ENCODE measurements at regions not wholly inside any gene's neighbourhood (a gene's known extent, or its start where the extent isn't known, plus 50 kb on each side); places are given as distances from the start of the nearest gene placed in this dataset.

DNA sequence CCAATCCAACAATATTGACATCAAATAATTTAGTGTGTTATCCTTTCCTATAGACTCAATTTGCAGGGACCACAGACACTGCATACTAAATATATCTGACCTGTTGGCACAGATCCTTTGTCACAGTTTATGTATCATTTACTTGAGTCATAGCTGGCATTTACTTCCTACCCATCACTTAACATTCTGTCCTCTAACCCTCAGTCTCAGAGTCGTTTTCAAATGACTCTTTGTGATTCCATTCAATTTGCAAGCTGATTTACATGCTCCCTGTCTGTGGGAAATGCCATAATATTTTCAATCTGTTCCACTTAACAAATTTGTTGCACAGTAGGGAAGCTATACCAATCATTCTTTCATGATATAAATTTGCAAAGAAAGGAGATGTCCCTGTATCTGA, 265.7 kb upstream of the EDIL3 start:
- Histone ChIP-seq H3K56ac (replicated peaks; ENCODE audit: insufficient read length, low read depth, low read length) (no peak overlapping the region), H2AK5ac (ENCODE audit: low read depth, low read length) (no peak overlapping the region), H3K27ac (ENCODE audit: low read depth, low read length) (no peak overlapping the region)

More for the DNA sequence above, 265.7 kb upstream of the EDIL3 start:
- H3K27me3 ChIP-seq (replicated peaks in 1 of 4; ENCODE audit: control insufficient read depth in 3 of 4, extremely low read depth in 1 of 4, insufficient read depth in 3 of 4, low read length in 3 of 4) = no peaks in the 10 kb centered on the region
- CTCF ChIA-PET (ENCODE audit: partially characterized antibody) = interaction anchor here (1.3 to 1.8 kb wide), 2 partner anchors 9 to 11 kb away, joined by 4 to 5 read pairs; no protein-coding TSS in a partner anchor
- DNase-seq (ENCODE audit: low read depth in 1 of 2, low spot score in 2 of 2) (no peak), FAIRE-seq (peak; percentile 19)
- H3K4me3 ChIP-seq (ENCODE audit: extremely low read depth in 1 of 4, insufficient read depth in 2 of 4, low read depth in 3 of 4, low read length in 4 of 4) = no peak overlapping the region
- H3K79me1 ChIP-seq (ENCODE audit: low read depth, low read length) = no peaks in the 10 kb centered on the region
- no peak overlapping the region for H2BK15ac ChIP-seq (ENCODE audit: low read length)
- H2BK5ac ChIP-seq (ENCODE audit: low read depth, low read length) = no peak overlapping the region
- H3K9me3 ChIP-seq (ENCODE audit: insufficient read depth in 2 of 2, low read depth in 1 of 2, low read length in 1 of 2) = no peaks in the 10 kb centered on the region; a peak in 1 of 4 replicates
- H3K9ac ChIP-seq (replicated peaks in 1 of 4; ENCODE audit: extremely low read depth in 1 of 4, low read depth in 3 of 4, low read length in 3 of 4) = no peak overlapping the region
- H4K8ac ChIP-seq (ENCODE audit: extremely low read depth, insufficient read depth, low read length) = no peak overlapping the region
- H2BK12ac ChIP-seq (ENCODE audit: low read depth, low read length) = no peak overlapping the region
- POLR2A ChIA-PET (ENCODE audit: partially characterized antibody) = no interaction called here
- 25% methylated on average over 1 of the region's 1 CpG; no CpG with 5 or more reads in 1 of the 2 experiments for WGBS, 2 experiments (ENCODE audit: extremely low coverage in 1 of 2, insufficient coverage in 1 of 2, insufficient read length in 1 of 2, insufficient replicate concordance in 2 of 2, low coverage in 1 of 2, low lambda C conversion rate in 2 of 2, missing lambda C conversion rate in 1 of 2)
- no peak overlapping the region for H3K18ac ChIP-seq (ENCODE audit: extremely low read depth, low read length)
- H3K4ac ChIP-seq (replicated peaks; ENCODE audit: insufficient read length, low read depth, low read length) = no peak overlapping the region
- H3K4me1 ChIP-seq (replicated peaks in 1 of 4; ENCODE audit: control insufficient read depth in 3 of 4, insufficient read depth in 4 of 4, low read length in 3 of 4) = peaks cover 0 to 8% (median under 1%) of the 10 kb centered on the region in 4 experiments; a peak in 1 of 7 replicates
- no peak overlapping the region for H3K4me2 ChIP-seq (ENCODE audit: insufficient read depth in 1 of 2, low read depth in 2 of 2, low read length in 2 of 2)
- no peak overlapping the region for H2BK20ac ChIP-seq (ENCODE audit: low read length)
- no peak overlapping the region for H2AFZ ChIP-seq (ENCODE audit: low read length)
- H3K14ac ChIP-seq (ENCODE audit: insufficient read length) = no peak overlapping the region
- H3K36me3 ChIP-seq (ENCODE audit: control insufficient read depth in 2 of 4, insufficient read depth in 4 of 4, low read length in 3 of 4) = no peaks in the 10 kb centered on the region
- H4K20me1 ChIP-seq (replicated peaks in 1 of 2; ENCODE audit: control insufficient read depth in 1 of 2, insufficient read depth in 2 of 2, low read length in 2 of 2) = no peaks in the 10 kb centered on the region
- no peaks in the 10 kb centered on the region for H3K79me2 ChIP-seq (ENCODE audit: control insufficient read depth in 1 of 2, insufficient read depth in 2 of 2, low read length in 2 of 2)
- no peak overlapping the region for H2BK120ac ChIP-seq (replicated peaks; ENCODE audit: low read depth, low read length)
- TF ChIP-seq JUN (IDR thresholded peaks at IDR 0.05; ENCODE audit: low read depth, low read length) (no peak), TAF7 (optimal IDR thresholded peaks at IDR 0.05; ENCODE audit: borderline replicate concordance, low read depth, low read length) (no peak), EGR1 (IDR thresholded peaks at IDR 0.05; ENCODE audit: borderline replicate concordance, low read depth, low read length) (no peak), SIN3A (conservative IDR thresholded peaks at IDR 0.05 in 1 of 2, IDR thresholded peaks at IDR 0.05 in 1 of 2; ENCODE audit: low read depth in 1 of 2, low read length in 2 of 2) (no peak), CREB1 (IDR thresholded peaks at IDR 0.05) (no peak), SP4 (IDR thresholded peaks at IDR 0.05; ENCODE audit: low read length) (no peak), TAF1 (IDR thresholded peaks at IDR 0.05; ENCODE audit: low read depth, low read length) (no peak), GABPA (IDR thresholded peaks at IDR 0.05; ENCODE audit: borderline replicate concordance, insufficient read depth, low read length) (no peak), CEBPB (IDR thresholded peaks at IDR 0.05; ENCODE audit: low read depth, low read length) (no peak)
- no peak overlapping the region for H3K23ac ChIP-seq (ENCODE audit: insufficient read length)
- H4K91ac ChIP-seq (replicated peaks; ENCODE audit: insufficient read length, low read length) = no peak overlapping the region
- H4K5ac ChIP-seq (ENCODE audit: insufficient read length, low read depth, low read length) = no peak overlapping the region
- H3K23me2 ChIP-seq (ENCODE audit: low read depth, low read length) = no peaks in the 10 kb centered on the region

Measured in H1 (cell line).